GM12872 (cell line): ENCODE measurements at regions not wholly inside any gene's neighbourhood (a gene's known extent, or its start where the extent isn't known, plus 50 kb on each side); places are given as distances from the start of the nearest gene placed in this dataset.

Experiments used
- TF ChIP-seq, protein P1 (sequence below): IDR thresholded peaks from 3 replicates; pipeline ENCODE4 v1.5.1; 2011; ENCODE audit warnings: low read depth, mild to moderate bottlenecking, low read length, moderate library complexity; ENCODE audit not compliant: insufficient read depth

DNA sequence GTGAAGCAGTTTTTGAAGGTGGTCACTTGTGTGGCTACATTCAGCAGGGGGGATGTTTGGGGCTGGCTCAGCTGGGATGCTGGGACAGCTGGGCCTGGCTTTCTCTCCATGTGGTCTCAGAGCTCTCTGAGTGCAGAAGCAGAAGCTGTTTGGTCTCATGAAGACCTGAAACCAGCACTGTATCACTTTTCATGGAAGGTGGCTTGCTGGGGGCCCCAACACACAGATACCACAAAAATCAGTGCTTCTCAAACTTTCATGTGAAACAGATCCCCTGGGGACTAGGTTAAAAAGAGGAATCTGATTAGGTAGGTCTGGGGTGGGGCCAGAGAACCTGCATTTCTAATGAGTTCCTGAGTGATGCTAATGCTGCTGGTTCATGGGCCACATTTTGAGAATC, 347.3 kb downstream of the DHX35 start:
- TF ChIP-seq, protein P1, sequence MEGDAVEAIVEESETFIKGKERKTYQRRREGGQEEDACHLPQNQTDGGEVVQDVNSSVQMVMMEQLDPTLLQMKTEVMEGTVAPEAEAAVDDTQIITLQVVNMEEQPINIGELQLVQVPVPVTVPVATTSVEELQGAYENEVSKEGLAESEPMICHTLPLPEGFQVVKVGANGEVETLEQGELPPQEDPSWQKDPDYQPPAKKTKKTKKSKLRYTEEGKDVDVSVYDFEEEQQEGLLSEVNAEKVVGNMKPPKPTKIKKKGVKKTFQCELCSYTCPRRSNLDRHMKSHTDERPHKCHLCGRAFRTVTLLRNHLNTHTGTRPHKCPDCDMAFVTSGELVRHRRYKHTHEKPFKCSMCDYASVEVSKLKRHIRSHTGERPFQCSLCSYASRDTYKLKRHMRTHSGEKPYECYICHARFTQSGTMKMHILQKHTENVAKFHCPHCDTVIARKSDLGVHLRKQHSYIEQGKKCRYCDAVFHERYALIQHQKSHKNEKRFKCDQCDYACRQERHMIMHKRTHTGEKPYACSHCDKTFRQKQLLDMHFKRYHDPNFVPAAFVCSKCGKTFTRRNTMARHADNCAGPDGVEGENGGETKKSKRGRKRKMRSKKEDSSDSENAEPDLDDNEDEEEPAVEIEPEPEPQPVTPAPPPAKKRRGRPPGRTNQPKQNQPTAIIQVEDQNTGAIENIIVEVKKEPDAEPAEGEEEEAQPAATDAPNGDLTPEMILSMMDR: no peak

DNA sequence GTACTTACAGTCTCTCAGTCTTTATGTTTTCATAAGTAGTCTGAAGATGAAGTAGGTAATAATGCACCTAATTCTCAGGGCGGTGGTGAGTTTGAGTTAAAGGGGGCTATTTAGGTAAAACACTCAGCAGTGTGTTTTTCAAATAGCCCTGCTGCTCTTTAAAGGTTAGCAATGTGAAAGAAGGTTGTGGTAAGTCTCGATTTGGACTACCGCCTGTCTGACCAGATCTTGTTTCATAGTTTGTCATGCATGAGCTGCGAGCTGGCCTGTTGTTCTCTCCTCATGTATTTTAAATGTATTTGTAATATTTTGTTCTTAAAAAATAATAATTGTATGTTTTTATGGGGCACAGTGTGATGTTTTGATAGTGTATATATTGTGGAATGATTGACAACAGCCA, 340.2 kb downstream of the DHX35 start:
- TF ChIP-seq, protein P1: no peak

DNA sequence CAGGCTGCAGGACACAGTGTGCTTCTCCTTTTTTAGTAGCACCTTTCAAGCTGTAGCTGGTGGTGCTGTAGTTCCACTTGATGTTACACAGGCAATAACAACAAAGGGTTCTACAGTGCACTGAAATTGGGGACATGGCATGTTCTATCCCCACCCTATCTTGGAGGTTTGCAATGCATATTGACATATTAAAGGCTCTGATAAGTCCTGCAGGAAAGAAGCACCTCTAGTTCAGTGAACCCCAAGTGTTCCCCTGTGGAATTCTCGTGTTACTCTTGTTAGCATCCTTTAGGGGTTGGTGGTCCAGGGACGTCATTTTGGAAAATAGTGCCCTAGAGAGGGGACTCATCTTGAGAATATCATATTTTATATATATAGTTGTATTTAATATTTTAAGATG, 337.6 kb downstream of the DHX35 start:
- TF ChIP-seq, protein P1: no peak

DNA sequence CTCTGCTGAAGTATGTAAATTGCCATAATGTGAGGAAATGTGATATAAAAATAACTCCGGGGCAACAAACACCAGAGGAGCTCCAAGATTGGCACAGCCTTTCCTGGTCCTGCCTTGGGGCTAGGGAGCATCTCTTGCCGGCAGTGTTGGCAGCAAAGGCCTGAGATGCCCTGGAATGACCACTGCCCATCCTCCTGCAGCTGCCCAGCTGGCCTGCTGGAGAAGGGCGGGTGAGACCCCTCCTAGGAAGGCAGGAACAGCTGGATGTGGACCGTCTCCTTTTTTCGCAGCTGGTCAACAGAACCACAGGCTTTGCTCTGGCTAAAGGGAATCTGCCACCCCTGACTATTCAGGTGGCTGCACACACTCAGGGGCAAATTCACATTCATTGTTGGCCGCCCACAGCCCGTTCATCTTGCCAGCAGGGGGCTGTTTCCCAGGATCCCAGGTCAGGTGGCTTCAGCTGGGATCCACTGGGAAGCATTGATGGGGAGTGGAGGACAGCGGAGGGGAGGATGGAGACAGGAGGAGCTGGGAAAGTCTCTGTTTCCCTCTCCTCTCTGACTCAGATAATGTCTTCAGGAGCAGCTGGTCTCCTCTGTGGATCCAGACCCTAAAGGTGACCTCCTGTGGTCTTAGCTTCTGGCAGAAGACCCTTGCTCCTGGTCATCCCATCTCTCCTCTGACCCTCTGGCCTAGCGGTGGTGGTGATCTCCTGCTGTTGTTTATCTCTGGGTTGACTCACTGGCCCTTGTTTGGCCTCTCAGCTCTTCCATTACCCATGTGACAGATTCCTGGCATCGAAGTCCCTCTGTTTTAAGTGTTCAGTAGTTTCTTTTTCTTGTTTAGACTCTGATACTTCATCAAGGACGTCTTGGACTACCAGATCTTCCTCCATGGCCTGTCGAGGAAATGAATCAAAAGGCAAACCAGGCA, 336.7 kb downstream of the DHX35 start:
- TF ChIP-seq, protein P1: no peak

DNA sequence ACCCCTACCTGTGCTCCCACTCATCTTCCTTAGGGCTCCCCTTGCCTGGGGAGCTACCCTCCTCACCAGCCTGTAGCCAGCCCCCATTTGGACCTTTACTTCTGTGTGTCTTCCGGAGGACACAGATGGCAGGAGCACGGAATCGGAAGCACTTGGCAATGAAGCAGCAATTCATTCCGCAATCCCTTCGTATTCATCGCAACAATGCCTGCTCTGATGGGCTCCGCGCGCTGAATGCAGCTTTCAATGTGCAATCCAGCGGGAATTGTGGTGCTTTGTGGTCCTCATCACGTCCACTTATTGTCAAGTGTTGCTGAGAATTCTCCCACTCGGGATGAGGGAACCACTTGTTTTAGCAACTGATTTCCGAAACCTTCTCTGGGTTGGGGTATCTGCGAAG, 336.0 kb downstream of the DHX35 start:
- TF ChIP-seq, protein P1: no peak

DNA sequence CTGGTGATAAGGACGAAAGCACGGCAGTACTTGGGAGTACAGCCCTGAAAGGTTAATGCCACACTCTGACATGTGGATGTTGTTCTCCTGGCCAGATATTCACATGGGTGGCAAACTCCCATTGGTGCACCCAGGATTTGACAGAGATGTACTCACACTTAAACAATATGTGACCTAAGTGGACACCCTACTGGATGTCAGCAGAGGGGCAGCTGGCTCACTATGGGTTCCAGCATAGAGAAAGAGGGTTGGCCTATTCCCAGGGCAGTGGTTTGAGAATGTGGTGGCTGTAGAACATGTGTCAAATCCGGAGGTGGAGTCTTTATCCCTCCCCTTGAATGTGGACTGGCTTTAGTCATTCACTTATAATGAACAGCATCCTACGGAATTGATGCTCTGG, 333.2 kb downstream of the DHX35 start:
- TF ChIP-seq, protein P1: no peak

DNA sequence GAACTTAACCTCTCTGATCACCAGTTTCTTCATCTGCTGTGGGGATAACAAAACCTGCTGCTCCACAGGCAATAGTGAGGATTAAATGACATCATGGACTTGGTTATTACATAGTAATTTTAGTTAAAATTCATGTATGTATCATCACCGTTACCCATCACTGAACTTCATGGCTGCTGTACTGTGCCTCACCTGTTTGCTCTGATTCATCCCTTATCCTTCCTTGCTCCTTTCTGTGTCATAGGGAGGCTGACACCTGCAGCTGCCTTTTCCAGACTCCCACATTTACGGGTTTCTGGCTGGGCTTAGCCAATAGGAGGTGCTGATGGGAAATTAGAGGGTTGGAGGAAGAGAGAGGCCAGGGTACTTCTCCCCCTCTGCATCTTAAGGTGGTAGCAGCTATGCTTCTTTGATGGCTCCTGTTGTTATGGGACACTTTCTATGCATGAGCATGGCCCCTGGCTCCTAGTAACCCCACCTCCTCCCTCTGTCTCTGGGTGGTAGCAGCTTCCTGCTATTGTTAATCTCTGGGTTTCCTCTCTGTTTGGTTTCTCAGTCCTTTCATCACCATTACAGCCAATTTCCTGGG, 332.1 kb downstream of the DHX35 start:
- TF ChIP-seq, protein P1: no peak
